ENCODE measurements at regions not wholly inside any gene's neighbourhood (a gene's known extent, or its start where the extent isn't known, plus 50 kb on each side); places are given as distances from the start of the nearest gene placed in this dataset.

DNA sequence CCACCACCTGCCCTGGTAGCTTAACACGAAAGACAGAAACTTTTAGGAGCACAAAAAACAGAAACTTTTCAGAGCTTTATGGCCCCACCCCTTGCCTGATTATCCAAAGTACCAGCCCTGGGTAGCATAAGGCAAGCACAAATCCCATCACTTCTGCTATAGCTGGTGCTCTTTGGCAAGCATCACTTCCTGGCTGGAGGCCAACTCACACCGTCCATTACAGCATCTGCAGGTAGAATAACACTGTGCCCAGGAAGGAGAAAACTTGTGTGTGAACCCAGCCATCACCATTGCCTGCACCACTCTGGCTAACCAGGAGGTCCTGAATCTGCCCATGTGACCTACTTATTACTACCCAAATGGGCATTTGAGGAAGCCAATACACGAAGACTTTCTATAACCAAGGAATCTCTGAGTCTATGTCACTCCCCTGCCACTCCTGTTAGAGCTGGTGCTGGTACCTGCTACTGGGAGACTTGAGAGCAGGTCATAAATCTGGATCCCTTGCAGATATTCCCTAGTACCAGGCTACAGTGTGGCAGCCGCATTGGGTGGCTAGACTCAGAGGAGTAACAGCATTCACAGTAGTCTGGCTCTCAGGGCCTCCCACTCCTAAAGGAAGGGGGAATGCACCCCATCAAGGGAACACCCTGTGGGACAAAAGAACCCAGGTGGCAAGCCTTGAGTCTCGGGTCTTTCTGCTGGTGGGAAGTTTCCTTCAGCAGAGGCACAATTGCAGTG is 73.3 kb upstream of the AKAP13 start:
- Histone ChIP-seq H3K27ac (ENCODE audit: low read depth in 2 of 2, low read length in 2 of 2) (no peak overlapping the region), H3K27me3 (ENCODE audit: control insufficient read depth in 2 of 2, insufficient read depth in 2 of 2, low read length in 2 of 2) (no peaks in the 10 kb centered on the region), H3K9ac (ENCODE audit: low read depth in 1 of 2, low read length in 2 of 2) (no peak overlapping the region), H3K4me1 (ENCODE audit: control insufficient read depth in 2 of 2, insufficient read depth in 2 of 2, low read length in 2 of 2) (no peaks in the 10 kb centered on the region), H3K36me3 (ENCODE audit: control insufficient read depth in 2 of 2, insufficient read depth in 2 of 2, low read length in 2 of 2) (no peaks in the 10 kb centered on the region), H3K9me3 (ENCODE audit: control insufficient read depth in 2 of 2, low read length in 2 of 2) (no peaks in the 10 kb centered on the region), H3K4me3 (ENCODE audit: low read length in 2 of 2) (no peak overlapping the region)

DNA sequence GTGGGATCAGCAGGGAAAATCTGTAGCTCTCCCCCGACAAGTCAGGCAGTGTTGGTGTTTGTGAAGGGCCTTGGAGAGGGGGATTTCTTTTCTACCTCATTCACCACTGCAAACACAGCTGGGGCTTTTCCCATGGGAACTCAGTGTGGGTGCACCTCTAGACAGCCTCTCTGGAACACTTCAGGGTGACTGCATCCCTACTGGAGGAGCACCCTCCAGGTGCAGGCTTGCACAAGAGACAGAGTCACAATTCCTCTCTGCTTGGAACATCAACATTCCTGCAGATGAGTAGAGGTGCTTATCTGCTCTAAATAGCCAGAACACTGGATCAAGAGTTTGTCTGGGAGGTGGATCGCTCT is 72.7 kb upstream of the AKAP13 start:
- Histone ChIP-seq H3K4me1 (ENCODE audit: control insufficient read depth in 2 of 2, insufficient read depth in 2 of 2, low read length in 2 of 2) (no peaks in the 10 kb centered on the region), H3K4me3 (ENCODE audit: low read length in 2 of 2) (no peak overlapping the region), H3K36me3 (ENCODE audit: control insufficient read depth in 2 of 2, insufficient read depth in 2 of 2, low read length in 2 of 2) (no peaks in the 10 kb centered on the region), H3K27me3 (ENCODE audit: control insufficient read depth in 2 of 2, insufficient read depth in 2 of 2, low read length in 2 of 2) (no peaks in the 10 kb centered on the region), H3K27ac (ENCODE audit: low read depth in 2 of 2, low read length in 2 of 2) (no peak overlapping the region), H3K9ac (ENCODE audit: low read depth in 1 of 2, low read length in 2 of 2) (no peak overlapping the region), H3K9me3 (ENCODE audit: control insufficient read depth in 2 of 2, low read length in 2 of 2) (no peaks in the 10 kb centered on the region)

DNA sequence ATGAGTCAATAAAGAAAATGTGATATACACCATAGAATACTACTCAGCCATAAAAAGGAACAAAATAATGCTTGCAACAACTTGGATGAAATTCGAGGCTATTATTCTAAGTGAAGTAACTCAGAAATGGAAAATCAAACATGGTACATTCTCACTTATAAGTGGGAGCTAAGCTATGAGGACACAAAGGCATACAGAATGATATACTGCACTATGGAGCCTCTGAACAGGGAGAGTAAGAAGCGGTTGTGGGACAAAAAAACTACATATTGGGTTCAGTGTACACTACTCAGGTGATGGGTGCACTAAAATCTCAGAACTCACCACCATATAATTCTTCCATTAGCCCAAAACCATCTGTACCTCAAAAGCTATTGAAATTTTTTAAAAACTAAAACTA is 68.8 kb upstream of the AKAP13 start:
- Histone ChIP-seq H3K27me3 (ENCODE audit: control insufficient read depth in 2 of 2, insufficient read depth in 2 of 2, low read length in 2 of 2) (no peaks in the 10 kb centered on the region), H3K4me1 (ENCODE audit: control insufficient read depth in 2 of 2, insufficient read depth in 2 of 2, low read length in 2 of 2) (peaks cover 10 to 11% of the 10 kb centered on the region in 2 donors), H3K36me3 (ENCODE audit: control insufficient read depth in 2 of 2, insufficient read depth in 2 of 2, low read length in 2 of 2) (no peaks in the 10 kb centered on the region), H3K9me3 (ENCODE audit: control insufficient read depth in 2 of 2, low read length in 2 of 2) (no peaks in the 10 kb centered on the region), H3K4me3 (ENCODE audit: low read length in 2 of 2) (no peak overlapping the region), H3K9ac (ENCODE audit: low read depth in 1 of 2, low read length in 2 of 2) (no peak overlapping the region), H3K27ac (ENCODE audit: low read depth in 2 of 2, low read length in 2 of 2) (no peak overlapping the region)

DNA sequence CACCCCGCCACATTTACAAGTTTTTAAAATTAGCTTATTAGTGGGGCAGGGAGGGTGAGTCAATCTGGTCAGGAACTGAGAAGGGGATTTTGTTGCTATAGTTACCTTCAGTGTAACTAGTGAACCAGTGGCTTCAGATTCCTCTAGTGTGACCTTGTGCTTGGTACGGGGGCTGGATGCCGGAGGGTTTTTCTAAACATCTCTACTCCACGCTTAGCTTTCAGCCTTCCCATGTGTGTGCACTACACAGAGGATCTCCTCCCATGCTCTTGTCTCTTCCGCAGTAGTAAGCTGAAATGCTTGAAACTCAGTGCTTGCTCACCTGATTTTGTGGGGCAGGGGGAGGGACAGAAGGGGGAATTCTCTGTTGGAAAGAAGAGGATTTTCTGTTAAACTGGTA is 67.9 kb upstream of the AKAP13 start:
- no peak overlapping the region for H3K9ac ChIP-seq (ENCODE audit: low read depth in 1 of 2, low read length in 2 of 2)
- H3K4me1 ChIP-seq (ENCODE audit: control insufficient read depth in 2 of 2, insufficient read depth in 2 of 2, low read length in 2 of 2): peaks cover 15% of the 10 kb centered on the region in 2 donors
- no peaks in the 10 kb centered on the region for H3K27me3 ChIP-seq (ENCODE audit: control insufficient read depth in 2 of 2, insufficient read depth in 2 of 2, low read length in 2 of 2)
- H3K4me3 ChIP-seq (ENCODE audit: low read length in 2 of 2): no peak overlapping the region
- no peaks in the 10 kb centered on the region for H3K36me3 ChIP-seq (ENCODE audit: control insufficient read depth in 2 of 2, insufficient read depth in 2 of 2, low read length in 2 of 2)
- H3K9me3 ChIP-seq (ENCODE audit: control insufficient read depth in 2 of 2, low read length in 2 of 2): no peaks in the 10 kb centered on the region
- no peak overlapping the region for H3K27ac ChIP-seq (ENCODE audit: low read depth in 2 of 2, low read length in 2 of 2)

DNA sequence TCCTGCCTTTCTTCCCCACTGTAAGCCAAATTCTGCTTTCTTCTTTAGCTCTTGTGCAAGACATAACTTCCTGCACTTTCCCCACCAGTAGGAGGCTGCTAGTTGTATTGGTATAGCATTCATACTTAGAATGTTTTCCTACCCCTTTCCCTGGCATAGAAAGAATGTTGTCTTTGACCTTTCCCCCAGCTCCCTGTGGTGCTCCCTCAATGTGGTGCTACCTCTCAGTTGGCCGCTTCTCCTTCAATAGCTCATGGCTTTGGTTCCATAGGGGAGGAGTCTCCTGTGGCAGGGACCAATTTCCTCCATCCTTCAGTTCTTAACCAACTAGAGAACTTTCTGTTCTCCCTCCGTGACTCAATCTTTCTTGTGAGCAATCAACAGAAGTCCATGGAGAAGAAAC is 67.5 kb upstream of the AKAP13 start:
- Histone ChIP-seq H3K27ac (ENCODE audit: low read depth in 2 of 2, low read length in 2 of 2) (no peak overlapping the region), H3K4me3 (ENCODE audit: low read length in 2 of 2) (no peak overlapping the region), H3K9me3 (ENCODE audit: control insufficient read depth in 2 of 2, low read length in 2 of 2) (no peaks in the 10 kb centered on the region), H3K36me3 (ENCODE audit: control insufficient read depth in 2 of 2, insufficient read depth in 2 of 2, low read length in 2 of 2) (no peaks in the 10 kb centered on the region), H3K27me3 (ENCODE audit: control insufficient read depth in 2 of 2, insufficient read depth in 2 of 2, low read length in 2 of 2) (no peaks in the 10 kb centered on the region), H3K4me1 (ENCODE audit: control insufficient read depth in 2 of 2, insufficient read depth in 2 of 2, low read length in 2 of 2) (peaks cover 18 to 19% of the 10 kb centered on the region in 2 donors), H3K9ac (ENCODE audit: low read depth in 1 of 2, low read length in 2 of 2) (no peak overlapping the region)

DNA sequence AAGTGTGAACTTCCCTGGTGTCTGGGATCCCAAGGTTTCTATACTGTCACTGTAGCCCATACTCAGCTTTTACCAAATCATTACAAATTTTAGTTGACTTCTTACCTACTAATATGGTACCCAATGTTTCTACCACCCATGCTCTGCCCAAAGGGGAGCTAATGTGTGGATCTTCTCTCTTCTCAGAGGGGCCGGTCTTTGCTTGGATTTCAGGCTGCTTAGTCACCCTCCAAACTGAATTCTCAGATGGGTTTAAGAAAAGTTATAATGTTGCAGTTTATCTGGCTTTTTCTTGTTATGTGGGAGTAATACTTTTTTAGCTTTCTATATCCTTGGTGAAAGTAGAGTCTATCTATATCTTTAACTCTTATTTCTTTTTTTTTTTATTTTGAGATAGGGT is 67.1 kb upstream of the AKAP13 start:
- Histone ChIP-seq H3K27ac (ENCODE audit: low read depth in 2 of 2, low read length in 2 of 2) (no peak overlapping the region), H3K36me3 (ENCODE audit: control insufficient read depth in 2 of 2, insufficient read depth in 2 of 2, low read length in 2 of 2) (no peaks in the 10 kb centered on the region), H3K9ac (ENCODE audit: low read depth in 1 of 2, low read length in 2 of 2) (no peak overlapping the region), H3K4me3 (ENCODE audit: low read length in 2 of 2) (no peak overlapping the region), H3K4me1 (ENCODE audit: control insufficient read depth in 2 of 2, insufficient read depth in 2 of 2, low read length in 2 of 2) (peaks cover 21 to 23% of the 10 kb centered on the region in 2 donors), H3K27me3 (ENCODE audit: control insufficient read depth in 2 of 2, insufficient read depth in 2 of 2, low read length in 2 of 2) (no peaks in the 10 kb centered on the region), H3K9me3 (ENCODE audit: control insufficient read depth in 2 of 2, low read length in 2 of 2) (no peaks in the 10 kb centered on the region)

DNA sequence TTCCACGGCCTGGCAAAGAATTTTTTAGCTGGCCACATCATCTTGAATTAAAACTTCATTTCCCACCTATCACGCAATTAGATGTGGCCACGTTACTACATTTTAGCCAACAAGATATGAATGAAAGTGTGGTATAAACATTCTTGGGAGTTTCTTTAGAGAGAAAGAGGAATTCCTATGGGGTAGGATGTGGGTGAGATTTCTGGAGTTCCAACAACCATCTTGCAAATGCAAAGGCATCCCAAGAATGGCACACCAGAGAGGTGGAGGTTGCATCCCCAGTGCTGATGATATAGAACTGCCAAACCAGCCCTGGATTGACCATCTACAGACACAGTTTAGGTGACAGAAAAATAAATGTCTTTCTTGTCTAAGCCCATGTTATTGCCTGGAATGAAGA is 66.3 kb upstream of the AKAP13 start:
- no peaks in the 10 kb centered on the region for H3K27me3 ChIP-seq (ENCODE audit: control insufficient read depth in 2 of 2, insufficient read depth in 2 of 2, low read length in 2 of 2)
- no peaks in the 10 kb centered on the region for H3K9me3 ChIP-seq (ENCODE audit: control insufficient read depth in 2 of 2, low read length in 2 of 2)
- no peak overlapping the region for H3K4me3 ChIP-seq (ENCODE audit: low read length in 2 of 2)
- H3K36me3 ChIP-seq (ENCODE audit: control insufficient read depth in 2 of 2, insufficient read depth in 2 of 2, low read length in 2 of 2): no peaks in the 10 kb centered on the region
- no peak overlapping the region for H3K9ac ChIP-seq (ENCODE audit: low read depth in 1 of 2, low read length in 2 of 2)
- no peak overlapping the region for H3K27ac ChIP-seq (ENCODE audit: low read depth in 2 of 2, low read length in 2 of 2)
- peaks cover 26 to 30% of the 10 kb centered on the region in 2 donors for H3K4me1 ChIP-seq (ENCODE audit: control insufficient read depth in 2 of 2, insufficient read depth in 2 of 2, low read length in 2 of 2)

DNA sequence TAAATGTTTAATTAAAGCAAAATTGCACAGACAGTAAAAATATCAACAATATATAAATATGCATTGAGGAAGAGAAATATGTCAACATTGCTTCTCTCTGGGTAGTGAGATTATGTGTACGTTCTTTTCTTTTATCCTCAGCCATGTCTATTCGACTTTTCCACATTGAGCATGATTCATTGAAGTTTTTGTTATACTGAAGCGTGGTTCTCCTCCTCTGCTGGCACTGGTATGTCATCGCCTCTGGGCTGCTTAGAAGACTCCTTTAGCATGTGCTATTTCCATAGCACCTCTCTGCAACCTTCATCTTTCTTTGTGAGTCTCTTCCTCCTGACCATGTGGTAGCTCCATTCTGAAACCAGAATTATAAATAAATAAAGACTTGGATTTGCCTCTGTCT is 65.8 kb upstream of the AKAP13 start:
- Histone ChIP-seq H3K9ac (ENCODE audit: low read depth in 1 of 2, low read length in 2 of 2) (no peak overlapping the region), H3K27me3 (ENCODE audit: control insufficient read depth in 2 of 2, insufficient read depth in 2 of 2, low read length in 2 of 2) (no peaks in the 10 kb centered on the region), H3K36me3 (ENCODE audit: control insufficient read depth in 2 of 2, insufficient read depth in 2 of 2, low read length in 2 of 2) (no peaks in the 10 kb centered on the region), H3K9me3 (ENCODE audit: control insufficient read depth in 2 of 2, low read length in 2 of 2) (no peaks in the 10 kb centered on the region), H3K27ac (ENCODE audit: low read depth in 2 of 2, low read length in 2 of 2) (no peak overlapping the region), H3K4me1 (ENCODE audit: control insufficient read depth in 2 of 2, insufficient read depth in 2 of 2, low read length in 2 of 2) (peaks cover 26 to 30% of the 10 kb centered on the region in 2 donors), H3K4me3 (ENCODE audit: low read length in 2 of 2) (no peak overlapping the region)

DNA sequence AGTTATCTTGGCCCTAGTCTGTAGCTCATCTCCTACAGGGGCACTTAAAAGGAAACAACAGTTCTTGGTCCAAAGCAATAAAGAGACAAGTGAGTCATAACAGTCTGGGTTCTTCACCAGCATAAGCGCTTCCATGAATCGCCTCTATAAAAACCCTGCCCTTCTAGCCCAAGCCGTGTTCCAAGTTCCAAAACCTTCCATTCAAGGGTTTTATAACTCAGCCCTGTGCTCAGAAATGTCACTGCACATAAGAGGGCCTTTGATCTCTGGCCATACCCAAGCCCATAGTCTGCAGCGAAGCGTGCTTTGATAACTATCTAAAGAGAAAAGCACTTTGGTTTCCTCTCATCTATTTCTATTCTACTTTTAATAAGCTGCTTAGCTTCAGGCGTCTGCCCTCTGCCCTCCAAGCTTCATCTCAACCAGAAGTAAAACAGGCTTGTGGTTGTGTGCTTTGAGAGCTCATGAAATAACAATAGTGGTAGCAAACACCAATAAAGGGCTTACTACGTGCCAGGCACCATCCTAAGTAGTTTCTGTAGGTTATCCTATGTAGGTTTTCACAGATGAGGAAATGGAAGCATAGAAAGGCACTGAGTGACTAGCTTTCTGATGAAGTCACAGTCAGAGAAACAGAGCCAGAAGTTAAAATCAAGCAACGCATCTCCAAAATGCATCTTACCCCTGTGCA is 64.0 kb upstream of the AKAP13 start:
- no peaks in the 10 kb centered on the region for H3K9me3 ChIP-seq (ENCODE audit: control insufficient read depth in 2 of 2, low read length in 2 of 2)
- H3K36me3 ChIP-seq (ENCODE audit: control insufficient read depth in 2 of 2, insufficient read depth in 2 of 2, low read length in 2 of 2): no peaks in the 10 kb centered on the region
- peak overlapping the region; percentile 40 to 59 for H3K27ac ChIP-seq (ENCODE audit: low read depth in 2 of 2, low read length in 2 of 2)
- no peaks in the 10 kb centered on the region for H3K27me3 ChIP-seq (ENCODE audit: control insufficient read depth in 2 of 2, insufficient read depth in 2 of 2, low read length in 2 of 2)
- H3K9ac ChIP-seq (ENCODE audit: low read depth in 1 of 2, low read length in 2 of 2): peak overlapping the region in 1 of 2 donors; percentile 17
- H3K4me3 ChIP-seq (ENCODE audit: low read length in 2 of 2): no peak overlapping the region
- H3K4me1 ChIP-seq (ENCODE audit: control insufficient read depth in 2 of 2, insufficient read depth in 2 of 2, low read length in 2 of 2): peaks cover 26 to 30% of the 10 kb centered on the region in 2 donors

DNA sequence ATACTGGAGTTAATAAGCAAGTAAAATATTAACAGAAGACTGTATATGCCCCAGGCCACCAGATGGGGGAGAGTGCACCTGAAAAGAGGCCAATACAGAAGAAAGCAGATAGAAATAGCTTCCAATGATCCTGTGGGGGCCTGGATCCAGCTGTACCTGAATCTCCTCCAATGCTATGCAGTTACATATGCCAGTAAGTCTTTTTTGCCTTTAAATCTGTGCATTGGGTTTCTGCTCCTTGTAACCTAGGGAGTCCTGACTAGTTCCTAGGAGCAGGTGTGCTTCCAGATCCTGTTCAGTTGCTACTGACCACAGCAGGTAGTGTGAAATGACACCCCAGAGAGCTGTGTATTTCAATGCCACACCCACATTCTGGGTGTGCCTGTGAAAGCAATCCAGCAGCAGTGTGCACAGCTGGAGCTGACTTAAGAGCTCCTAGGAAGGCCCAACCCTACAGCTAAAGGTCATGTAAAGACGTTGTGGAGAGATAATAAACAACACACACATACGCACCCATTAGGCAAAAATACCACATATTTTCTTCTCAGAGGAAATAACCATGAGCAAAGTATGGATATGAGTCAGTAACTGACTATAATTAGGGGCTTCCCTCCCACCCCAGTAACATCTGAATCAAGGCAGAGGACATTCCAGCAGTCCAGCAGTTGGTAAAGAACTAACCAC is 62.2 kb upstream of the AKAP13 start:
- Histone ChIP-seq H3K4me3 (ENCODE audit: low read length in 2 of 2) (no peak overlapping the region), H3K4me1 (ENCODE audit: control insufficient read depth in 2 of 2, insufficient read depth in 2 of 2, low read length in 2 of 2) (peaks cover 26 to 30% of the 10 kb centered on the region in 2 donors), H3K27ac (ENCODE audit: low read depth in 2 of 2, low read length in 2 of 2) (peak overlapping the region; percentile 83 to 90), H3K27me3 (ENCODE audit: control insufficient read depth in 2 of 2, insufficient read depth in 2 of 2, low read length in 2 of 2) (no peaks in the 10 kb centered on the region), H3K36me3 (ENCODE audit: control insufficient read depth in 2 of 2, insufficient read depth in 2 of 2, low read length in 2 of 2) (no peaks in the 10 kb centered on the region), H3K9me3 (ENCODE audit: control insufficient read depth in 2 of 2, low read length in 2 of 2) (no peaks in the 10 kb centered on the region), H3K9ac (ENCODE audit: low read depth in 1 of 2, low read length in 2 of 2) (peak overlapping the region; percentile 42 to 49)
